Panc1 (cell line): ENCODE measurements at regions not wholly inside any gene's neighbourhood (a gene's known extent, or its start where the extent isn't known, plus 50 kb on each side); places are given as distances from the start of the nearest gene placed in this dataset.

Source experiments
- POLR2AphosphoS5 ChIP-seq: IDR thresholded peaks from 2 replicates; pipeline ENCODE4 v1.6.1; 2012; ENCODE audit warnings: mild to moderate bottlenecking, low read depth, low read length, moderate library complexity
- TF ChIP-seq, protein P1 (sequence below): fragments of 450-650 bp; IDR thresholded peaks from 2 replicates; pipeline ENCODE4 v1.5.1; 2017; ENCODE audit warnings: mild to moderate bottlenecking
- TF ChIP-seq, protein P2 (sequence below), 2 experiments: IDR thresholded peaks; 2 replicates each; pipeline ENCODE4 v1.6.1; 2011 to 2012; ENCODE audit warnings: low read depth in 2 of 2, control low read depth in 1 of 2, low read length in 1 of 2, mild to moderate bottlenecking in 1 of 2, moderate library complexity in 1 of 2; ENCODE audit not compliant: insufficient read depth in 1 of 2

DNA sequence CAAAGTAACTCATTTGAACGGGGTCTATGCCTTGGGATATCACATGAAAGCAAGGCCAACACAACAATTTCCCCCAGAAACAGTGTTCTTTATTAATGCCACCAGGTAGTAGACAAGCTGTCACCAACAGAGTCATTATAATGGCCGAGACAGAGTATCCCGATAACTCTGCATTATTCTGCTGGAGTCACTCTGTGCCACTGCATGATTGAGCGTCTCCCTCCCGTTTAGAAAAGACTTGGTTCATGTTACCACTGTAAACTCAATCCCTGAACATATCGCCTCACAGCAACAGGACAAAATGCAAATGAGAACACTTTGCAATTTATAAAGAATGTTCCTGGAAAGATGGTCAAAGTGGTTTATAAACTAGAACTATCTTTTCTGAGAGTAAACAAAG, 932.5 kb downstream of the GATA3 start:
- TF ChIP-seq, protein P1, sequence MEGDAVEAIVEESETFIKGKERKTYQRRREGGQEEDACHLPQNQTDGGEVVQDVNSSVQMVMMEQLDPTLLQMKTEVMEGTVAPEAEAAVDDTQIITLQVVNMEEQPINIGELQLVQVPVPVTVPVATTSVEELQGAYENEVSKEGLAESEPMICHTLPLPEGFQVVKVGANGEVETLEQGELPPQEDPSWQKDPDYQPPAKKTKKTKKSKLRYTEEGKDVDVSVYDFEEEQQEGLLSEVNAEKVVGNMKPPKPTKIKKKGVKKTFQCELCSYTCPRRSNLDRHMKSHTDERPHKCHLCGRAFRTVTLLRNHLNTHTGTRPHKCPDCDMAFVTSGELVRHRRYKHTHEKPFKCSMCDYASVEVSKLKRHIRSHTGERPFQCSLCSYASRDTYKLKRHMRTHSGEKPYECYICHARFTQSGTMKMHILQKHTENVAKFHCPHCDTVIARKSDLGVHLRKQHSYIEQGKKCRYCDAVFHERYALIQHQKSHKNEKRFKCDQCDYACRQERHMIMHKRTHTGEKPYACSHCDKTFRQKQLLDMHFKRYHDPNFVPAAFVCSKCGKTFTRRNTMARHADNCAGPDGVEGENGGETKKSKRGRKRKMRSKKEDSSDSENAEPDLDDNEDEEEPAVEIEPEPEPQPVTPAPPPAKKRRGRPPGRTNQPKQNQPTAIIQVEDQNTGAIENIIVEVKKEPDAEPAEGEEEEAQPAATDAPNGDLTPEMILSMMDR, result no peak
- TF ChIP-seq, protein P2, sequence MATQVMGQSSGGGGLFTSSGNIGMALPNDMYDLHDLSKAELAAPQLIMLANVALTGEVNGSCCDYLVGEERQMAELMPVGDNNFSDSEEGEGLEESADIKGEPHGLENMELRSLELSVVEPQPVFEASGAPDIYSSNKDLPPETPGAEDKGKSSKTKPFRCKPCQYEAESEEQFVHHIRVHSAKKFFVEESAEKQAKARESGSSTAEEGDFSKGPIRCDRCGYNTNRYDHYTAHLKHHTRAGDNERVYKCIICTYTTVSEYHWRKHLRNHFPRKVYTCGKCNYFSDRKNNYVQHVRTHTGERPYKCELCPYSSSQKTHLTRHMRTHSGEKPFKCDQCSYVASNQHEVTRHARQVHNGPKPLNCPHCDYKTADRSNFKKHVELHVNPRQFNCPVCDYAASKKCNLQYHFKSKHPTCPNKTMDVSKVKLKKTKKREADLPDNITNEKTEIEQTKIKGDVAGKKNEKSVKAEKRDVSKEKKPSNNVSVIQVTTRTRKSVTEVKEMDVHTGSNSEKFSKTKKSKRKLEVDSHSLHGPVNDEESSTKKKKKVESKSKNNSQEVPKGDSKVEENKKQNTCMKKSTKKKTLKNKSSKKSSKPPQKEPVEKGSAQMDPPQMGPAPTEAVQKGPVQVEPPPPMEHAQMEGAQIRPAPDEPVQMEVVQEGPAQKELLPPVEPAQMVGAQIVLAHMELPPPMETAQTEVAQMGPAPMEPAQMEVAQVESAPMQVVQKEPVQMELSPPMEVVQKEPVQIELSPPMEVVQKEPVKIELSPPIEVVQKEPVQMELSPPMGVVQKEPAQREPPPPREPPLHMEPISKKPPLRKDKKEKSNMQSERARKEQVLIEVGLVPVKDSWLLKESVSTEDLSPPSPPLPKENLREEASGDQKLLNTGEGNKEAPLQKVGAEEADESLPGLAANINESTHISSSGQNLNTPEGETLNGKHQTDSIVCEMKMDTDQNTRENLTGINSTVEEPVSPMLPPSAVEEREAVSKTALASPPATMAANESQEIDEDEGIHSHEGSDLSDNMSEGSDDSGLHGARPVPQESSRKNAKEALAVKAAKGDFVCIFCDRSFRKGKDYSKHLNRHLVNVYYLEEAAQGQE (IDR thresholded peaks at IDR 0.05; ENCODE audit: insufficient read depth in 1 of 2, low read depth in 2 of 2, low read length in 1 of 2), result no peak
- TF ChIP-seq POLR2AphosphoS5, result no peak
